ENCODE measurements at regions not wholly inside any gene's neighbourhood (a gene's known extent, or its start where the extent isn't known, plus 50 kb on each side); places are given as distances from the start of the nearest gene placed in this dataset.

DNA sequence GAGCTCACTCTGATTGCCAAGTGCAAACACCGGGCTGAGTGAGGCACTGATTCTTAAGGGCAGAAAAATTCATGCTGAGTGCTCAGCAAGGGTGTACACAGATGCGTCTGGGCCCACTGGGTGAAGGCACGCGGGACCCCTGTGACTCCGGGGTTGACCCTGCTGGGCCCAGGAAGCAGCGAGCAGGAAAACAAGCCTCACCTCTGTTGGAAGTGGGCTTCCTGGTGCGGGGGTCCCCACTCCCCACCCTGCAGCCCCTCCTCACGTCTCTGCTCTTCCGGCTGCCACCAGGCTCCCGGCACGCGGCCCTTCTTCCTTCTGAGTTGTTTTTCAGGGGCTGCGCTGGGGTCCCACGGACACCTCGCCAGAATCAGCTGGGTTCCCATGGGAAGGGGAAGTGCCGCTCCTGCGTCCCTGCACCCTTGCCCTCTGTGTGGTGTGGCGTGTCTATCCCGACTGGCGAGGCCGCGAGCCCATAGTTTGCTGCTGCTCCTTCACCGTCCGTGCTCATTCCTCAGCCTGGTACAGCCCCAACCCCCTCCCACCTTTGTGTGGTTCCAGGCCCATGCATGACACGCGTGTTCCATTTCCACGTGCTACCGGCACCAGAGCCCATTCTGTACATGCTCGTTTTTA lies 80.6 kb upstream of the BHLHE23 start:
- no peak for DNase-seq (ENCODE audit: low read depth)

- DNase-seq (ENCODE audit: low read depth): no peak
Observed at GRCh38 chr20:63086421-63087235, 79.9 kb upstream of the BHLHE23 start.

GRCh38 chr20:63085151-63085861 lies 78.5 kb upstream of the BHLHE23 start:
- DNase-seq (ENCODE audit: low read depth): no peak

GRCh38 chr20:63084563-63084927 lies 77.8 kb upstream of the BHLHE23 start:
- no peak for DNase-seq (ENCODE audit: low read depth)

DNA sequence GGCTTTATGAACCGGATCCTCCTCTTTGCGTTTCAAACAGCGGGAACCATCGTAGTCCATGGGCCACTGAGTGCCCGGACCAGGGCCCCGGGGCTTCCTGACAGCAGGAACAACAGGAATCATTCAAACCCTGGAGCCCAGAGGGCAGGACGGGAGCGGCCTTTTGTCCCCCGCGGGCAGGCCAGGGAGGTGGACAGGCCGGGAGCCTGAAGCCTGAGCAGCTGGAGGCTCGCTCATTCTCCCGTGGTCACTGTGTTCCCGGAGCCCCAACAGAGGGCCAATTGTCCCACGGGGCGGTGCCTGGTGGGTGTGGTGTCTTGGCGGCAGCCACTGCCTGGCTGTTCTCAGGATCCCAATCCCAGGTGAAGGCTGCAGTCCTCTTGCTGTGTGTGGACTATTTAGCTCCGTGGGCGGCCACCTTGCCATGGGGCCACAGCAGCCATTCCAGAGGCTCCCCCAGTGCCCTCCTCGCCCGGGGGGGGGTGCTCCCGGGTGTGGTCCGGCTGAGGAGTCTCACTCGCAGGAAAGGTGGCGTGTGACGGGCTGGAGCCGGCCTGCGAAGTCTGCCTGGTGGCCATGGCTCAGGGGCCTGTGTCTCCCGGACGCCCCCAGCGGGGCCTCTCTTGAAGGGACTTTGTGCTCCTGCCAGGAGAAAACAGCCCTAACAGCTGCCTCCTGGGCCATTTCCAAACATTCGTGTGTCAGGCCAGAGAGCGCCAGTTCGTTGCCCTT lies 77.2 kb upstream of the BHLHE23 start:
- DNase-seq (ENCODE audit: low read depth): no peak

- DNase-seq (ENCODE audit: low read depth): no peak
Observed at GRCh38 chr20:63082939-63083735, 76.4 kb upstream of the BHLHE23 start.

DNA sequence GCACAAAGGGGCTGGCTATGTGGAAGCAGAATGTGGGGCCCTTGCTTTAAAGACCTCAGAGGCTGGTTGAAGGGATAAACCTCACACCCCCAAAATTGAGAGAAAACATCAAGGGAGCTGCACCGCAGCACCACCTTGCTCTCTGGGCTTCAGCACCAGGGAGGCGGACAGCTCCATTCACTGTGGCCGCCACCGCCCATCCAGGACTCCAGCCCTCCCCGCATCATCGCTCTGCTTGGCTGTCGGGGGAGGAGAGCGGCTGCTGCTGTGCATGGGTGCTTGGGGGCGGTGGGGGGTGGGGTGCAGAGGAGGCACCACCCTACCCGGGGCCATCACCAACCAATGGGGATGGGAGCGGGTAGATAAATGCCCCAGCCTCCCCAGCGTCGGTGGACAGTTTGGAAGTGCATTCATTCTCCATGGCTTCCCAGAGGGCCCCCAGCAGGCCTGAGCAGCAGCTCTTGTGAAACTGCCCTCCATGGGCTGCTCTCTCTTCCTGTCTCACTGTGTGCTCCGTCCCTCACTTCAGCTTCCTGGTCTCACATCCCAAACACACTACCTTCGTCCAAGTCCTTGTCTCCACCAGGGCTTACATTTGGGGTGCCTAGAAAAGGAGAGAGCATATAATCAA lies 75.7 kb upstream of the BHLHE23 start:
- DNase-seq (ENCODE audit: low read depth): peak; percentile 42

- DNase-seq (ENCODE audit: low read depth): no peak
Observed at GRCh38 chr20:63081831-63082230, 75.1 kb upstream of the BHLHE23 start.

DNA sequence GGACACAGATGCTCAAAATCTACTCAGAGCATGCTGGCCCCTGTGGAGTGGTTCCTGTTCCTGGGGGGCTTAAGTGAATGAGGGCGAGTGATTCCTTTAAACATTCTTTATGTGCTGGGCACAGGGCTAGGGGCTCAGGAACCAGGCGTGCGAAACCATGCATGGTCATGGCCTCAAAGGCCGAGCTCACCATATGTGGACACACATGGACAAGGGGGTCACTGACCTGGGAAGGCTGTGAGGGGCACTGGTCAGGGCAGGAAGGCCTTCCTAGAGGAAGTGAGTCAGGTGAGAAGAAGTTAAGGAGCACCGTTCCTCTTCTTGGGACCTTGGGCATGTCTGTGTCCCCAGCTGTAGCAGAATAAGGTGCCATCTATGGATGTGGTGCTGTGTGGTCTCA lies 74.6 kb upstream of the BHLHE23 start:
- no peak for DNase-seq (ENCODE audit: low read depth)

GRCh38 chr20:63080811-63081210 lies 74.0 kb upstream of the BHLHE23 start:
- no peak for DNase-seq (ENCODE audit: low read depth)

- DNase-seq (ENCODE audit: low read depth): no peak
Observed at GRCh38 chr20:63080411-63080810, 73.6 kb upstream of the BHLHE23 start.

GRCh38 chr20:63079971-63080370 lies 73.2 kb upstream of the BHLHE23 start:
- DNase-seq (ENCODE audit: low read depth): no peak

DNA sequence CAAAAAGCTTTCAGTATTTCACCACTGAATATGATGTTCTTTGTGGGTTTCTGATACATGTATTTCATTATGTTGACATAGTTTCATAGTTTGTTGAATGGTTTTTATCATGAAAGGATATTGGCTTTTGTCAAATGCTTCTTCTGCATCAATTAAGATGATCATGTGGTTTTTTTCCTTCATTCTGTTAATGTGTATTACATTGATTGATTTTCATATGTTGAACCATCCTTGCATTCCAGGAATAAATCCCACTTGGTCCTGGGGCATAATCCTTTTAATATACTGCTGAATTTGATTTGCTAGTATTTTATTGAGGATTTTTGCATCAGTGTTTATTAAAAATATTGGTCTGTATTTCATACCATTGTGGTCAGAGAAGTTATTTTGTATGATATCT lies 70.9 kb upstream of the BHLHE23 start:
- DNase-seq (ENCODE audit: low read depth): no peak

DNA sequence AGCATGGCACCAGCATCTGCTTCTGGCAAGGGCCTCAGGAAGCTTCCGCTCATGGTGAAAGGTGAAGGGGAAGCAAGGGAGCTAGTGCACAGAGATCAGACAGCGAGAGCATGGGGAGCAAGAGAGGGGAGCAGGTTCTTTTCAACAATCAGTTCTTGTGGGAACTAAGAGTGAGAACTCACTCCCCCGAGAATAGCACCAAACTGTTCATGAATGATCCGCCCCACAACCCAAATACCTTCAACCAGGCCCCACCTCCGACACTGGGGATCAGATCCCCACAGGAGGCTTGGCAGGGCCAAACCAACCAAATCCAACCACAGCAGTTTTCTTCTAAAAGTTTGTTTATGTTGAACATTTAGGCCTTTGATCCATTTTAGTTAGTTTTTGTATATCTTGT lies 69.7 kb upstream of the BHLHE23 start:
- no peak for DNase-seq (ENCODE audit: low read depth)

DNA sequence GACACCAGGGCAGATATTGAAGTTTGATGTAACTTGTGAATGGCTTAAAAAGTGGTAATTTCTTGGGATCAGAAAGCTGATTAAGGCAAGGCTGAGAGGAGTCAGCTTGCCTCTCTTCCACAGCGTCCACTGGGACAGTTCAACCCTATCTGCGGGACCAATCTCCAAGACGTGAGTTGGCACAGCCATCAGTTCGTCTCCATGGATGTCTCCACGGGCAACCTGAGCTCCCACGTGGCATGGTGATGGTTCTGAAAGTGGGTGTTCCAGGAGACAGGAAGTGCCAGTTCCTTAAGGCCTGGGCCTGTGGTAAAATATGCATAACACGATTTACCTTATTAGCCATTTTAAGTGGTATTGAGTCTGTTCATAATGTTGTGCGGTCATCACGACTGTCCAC lies 67.9 kb upstream of the BHLHE23 start:
- no peak for DNase-seq (ENCODE audit: low read depth)

- no peak for DNase-seq (ENCODE audit: low read depth)
Observed at GRCh38 chr20:63074182-63074581, 67.4 kb upstream of the BHLHE23 start.

GRCh38 chr20:63073738-63074065 lies 66.9 kb upstream of the BHLHE23 start:
- DNase-seq (ENCODE audit: low read depth): no peak

DNA sequence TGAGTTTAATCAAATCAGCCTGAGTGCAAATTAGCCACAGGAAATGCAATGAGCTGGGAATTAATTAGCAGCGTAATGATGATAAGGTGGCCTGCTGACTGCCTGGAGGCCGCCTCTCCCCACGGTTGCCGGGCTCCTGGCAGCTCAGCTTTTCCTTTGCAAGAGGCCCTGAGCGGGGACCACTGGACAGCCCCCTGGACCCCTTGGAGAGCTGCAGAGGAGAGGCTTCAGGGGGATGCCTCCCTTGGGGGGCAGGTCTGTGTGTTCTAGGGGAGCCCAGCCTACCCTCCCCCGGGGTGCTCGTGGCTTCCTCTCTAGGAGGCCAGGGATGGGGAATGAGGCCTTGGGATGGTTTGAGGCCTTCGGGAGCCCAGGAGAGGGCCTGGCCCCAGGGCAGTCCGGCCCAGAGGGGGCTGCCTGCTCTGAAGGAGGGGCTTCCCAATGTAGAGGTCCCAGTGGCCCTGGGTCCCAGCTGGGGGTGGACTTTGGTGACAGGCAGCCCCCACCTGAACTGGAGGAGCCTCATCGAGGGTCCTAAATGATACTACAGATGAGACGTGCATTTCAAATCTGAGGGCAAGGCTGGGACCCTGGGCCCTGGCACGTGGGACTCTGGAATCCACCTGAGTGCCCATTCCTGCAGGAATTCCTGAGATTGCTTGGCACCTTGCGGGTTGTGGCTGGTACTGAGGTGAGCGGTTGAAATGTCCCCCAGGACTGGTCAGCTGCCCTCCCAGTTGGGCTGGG lies 66.4 kb upstream of the BHLHE23 start:
- no peak for DNase-seq (ENCODE audit: low read depth)

- no peak for DNase-seq (ENCODE audit: low read depth)
Observed at GRCh38 chr20:63072231-63072791, 65.5 kb upstream of the BHLHE23 start.

DNA sequence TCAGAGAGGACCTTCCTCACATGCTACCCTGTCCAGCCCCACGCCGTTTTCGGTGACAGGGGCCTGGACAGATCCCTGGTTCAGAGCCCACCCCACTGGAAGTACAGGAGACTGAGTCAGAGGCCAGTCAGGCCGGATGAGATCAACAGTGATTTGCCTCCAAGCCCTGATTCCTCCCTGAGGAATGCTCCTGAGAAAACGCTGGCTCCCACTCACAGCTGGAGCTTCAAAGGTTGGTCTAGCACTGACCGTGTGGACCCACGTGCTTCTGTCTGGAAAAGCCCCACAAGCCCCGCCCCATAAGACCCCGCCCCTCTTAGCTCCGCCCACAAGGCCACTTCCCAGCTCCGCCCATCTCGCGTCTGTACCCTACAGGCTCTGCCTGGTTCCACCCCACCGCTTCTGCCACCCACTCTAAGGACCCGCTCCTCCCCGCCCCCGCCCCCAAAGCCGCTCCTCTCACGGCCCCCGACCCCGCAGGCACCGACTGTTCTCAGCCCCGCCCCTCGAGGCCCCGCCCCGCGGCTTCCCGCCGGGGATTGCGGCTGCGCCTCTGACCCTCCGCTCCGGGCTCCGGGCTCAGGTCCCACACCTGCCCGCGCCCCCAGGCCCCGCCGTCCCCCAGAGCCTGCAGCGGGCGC lies 64.9 kb upstream of the BHLHE23 start:
- DNase-seq (ENCODE audit: low read depth): peak; percentile 94
